ENCODE measurements at regions not wholly inside any gene's neighbourhood (a gene's known extent, or its start where the extent isn't known, plus 50 kb on each side); places are given as distances from the start of the nearest gene placed in this dataset.

- ATAC-seq (ENCODE audit: low read depth) = no peak
- H3K27ac ChIP-seq (ENCODE audit: poor library complexity, severe bottlenecking) = peak overlapping the region; percentile 90
- H3K4me1 ChIP-seq (ENCODE audit: insufficient read depth, poor library complexity, severe bottlenecking) = peaks cover 47% of the 10 kb centered on the region
- no peak overlapping the region for H3K4me3 ChIP-seq (ENCODE audit: severe bottlenecking)
- H3K9me3 ChIP-seq (ENCODE audit: severe bottlenecking) = no peaks in the 10 kb centered on the region
- no peak for TF ChIP-seq CTCF (IDR thresholded peaks at IDR 0.05; ENCODE audit: poor library complexity, severe bottlenecking)
- no peak for DNase-seq (ENCODE audit: low spot score)
- no peaks in the 10 kb centered on the region for H3K36me3 ChIP-seq (ENCODE audit: low read depth)
- H3K27me3 ChIP-seq (ENCODE audit: insufficient read depth, poor library complexity, severe bottlenecking) = no peaks in the 10 kb centered on the region
Observed at GRCh38 chr4:17029964-17030363, 131.5 kb upstream of the LDB2 start.

DNA sequence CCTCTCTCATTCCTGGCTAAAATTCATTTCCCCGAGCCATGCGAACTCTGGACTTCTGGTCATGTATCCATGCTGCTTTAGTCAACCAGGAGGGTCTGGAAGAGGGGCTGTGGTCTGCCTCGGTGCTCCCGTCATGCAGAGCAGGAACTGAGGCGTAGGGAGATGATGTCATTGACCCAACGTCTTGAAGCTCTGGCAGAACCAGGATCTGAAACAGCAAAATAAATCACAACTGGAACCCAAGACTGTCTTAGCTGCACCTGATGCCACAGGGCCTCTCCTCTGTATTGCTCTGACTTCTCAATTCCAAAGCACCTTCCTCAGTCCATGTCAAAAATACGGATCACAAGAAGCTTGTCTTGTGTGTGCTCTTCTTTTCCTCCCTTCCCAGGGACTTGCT, 131.0 kb upstream of the LDB2 start:
- TF ChIP-seq CTCF (IDR thresholded peaks at IDR 0.05; ENCODE audit: poor library complexity, severe bottlenecking) = no peak
- ATAC-seq (ENCODE audit: low read depth) (no peak), DNase-seq (ENCODE audit: low spot score) (no peak)
- peak overlapping the region; percentile 90 for H3K27ac ChIP-seq (ENCODE audit: poor library complexity, severe bottlenecking)
- H3K36me3 ChIP-seq (ENCODE audit: low read depth) = no peaks in the 10 kb centered on the region
- H3K4me3 ChIP-seq (ENCODE audit: severe bottlenecking) = no peak overlapping the region
- H3K4me1 ChIP-seq (ENCODE audit: insufficient read depth, poor library complexity, severe bottlenecking) = peaks cover 47% of the 10 kb centered on the region
- no peaks in the 10 kb centered on the region for H3K9me3 ChIP-seq (ENCODE audit: severe bottlenecking)
- H3K27me3 ChIP-seq (ENCODE audit: insufficient read depth, poor library complexity, severe bottlenecking) = no peaks in the 10 kb centered on the region

DNA sequence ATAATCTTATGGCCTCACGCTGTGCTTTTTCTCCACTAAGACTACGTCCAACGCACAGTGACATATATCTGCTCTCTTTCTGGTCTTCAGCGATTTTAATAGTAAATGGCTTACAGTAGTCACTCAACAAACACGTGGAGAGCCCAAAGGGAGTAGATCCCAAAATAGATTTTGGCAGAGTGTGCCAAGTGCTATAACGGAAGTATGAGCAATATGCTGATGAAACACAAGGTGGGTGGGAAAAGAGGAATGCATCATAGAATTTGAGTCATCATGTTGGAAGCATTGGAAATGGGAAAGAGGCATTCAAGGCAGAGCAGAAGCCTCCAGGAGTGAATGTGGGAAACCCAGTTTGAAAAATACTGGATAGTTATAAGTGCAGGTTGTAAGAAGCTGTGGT, 129.1 kb upstream of the LDB2 start:
- H3K4me1 ChIP-seq (ENCODE audit: insufficient read depth, poor library complexity, severe bottlenecking) = peaks cover 35% of the 10 kb centered on the region
- no peak overlapping the region for H3K4me3 ChIP-seq (ENCODE audit: severe bottlenecking)
- no peak for DNase-seq (ENCODE audit: low spot score)
- H3K36me3 ChIP-seq (ENCODE audit: low read depth) = no peaks in the 10 kb centered on the region
- H3K27me3 ChIP-seq (ENCODE audit: insufficient read depth, poor library complexity, severe bottlenecking) = no peaks in the 10 kb centered on the region
- TF ChIP-seq CTCF (IDR thresholded peaks at IDR 0.05; ENCODE audit: poor library complexity, severe bottlenecking) = no peak
- peak; percentile 81 for ATAC-seq (ENCODE audit: low read depth)
- H3K9me3 ChIP-seq (ENCODE audit: severe bottlenecking) = no peaks in the 10 kb centered on the region
- H3K27ac ChIP-seq (ENCODE audit: poor library complexity, severe bottlenecking) = peak overlapping the region; percentile 48

GRCh38 chr4:17024425-17024824, 126.0 kb upstream of the LDB2 start:
- Histone ChIP-seq H3K4me1 (ENCODE audit: insufficient read depth, poor library complexity, severe bottlenecking) (peaks cover 17% of the 10 kb centered on the region), H3K4me3 (ENCODE audit: severe bottlenecking) (no peak overlapping the region), H3K27ac (ENCODE audit: poor library complexity, severe bottlenecking) (no peak overlapping the region), H3K9me3 (ENCODE audit: severe bottlenecking) (no peaks in the 10 kb centered on the region), H3K27me3 (ENCODE audit: insufficient read depth, poor library complexity, severe bottlenecking) (no peaks in the 10 kb centered on the region), H3K36me3 (ENCODE audit: low read depth) (no peaks in the 10 kb centered on the region)
- no peak for TF ChIP-seq CTCF (IDR thresholded peaks at IDR 0.05; ENCODE audit: poor library complexity, severe bottlenecking)
- ATAC-seq (ENCODE audit: low read depth) = no peak
- DNase-seq (ENCODE audit: low spot score) = no peak

GRCh38 chr4:17020901-17021300, 122.5 kb upstream of the LDB2 start:
- H3K4me3 ChIP-seq (ENCODE audit: severe bottlenecking) = no peak overlapping the region
- DNase-seq (ENCODE audit: low spot score) (no peak), ATAC-seq (ENCODE audit: low read depth) (no peak)
- H3K9me3 ChIP-seq (ENCODE audit: severe bottlenecking) = no peaks in the 10 kb centered on the region
- no peak for TF ChIP-seq CTCF (IDR thresholded peaks at IDR 0.05; ENCODE audit: poor library complexity, severe bottlenecking)
- no peak overlapping the region for H3K27ac ChIP-seq (ENCODE audit: poor library complexity, severe bottlenecking)
- no peaks in the 10 kb centered on the region for H3K27me3 ChIP-seq (ENCODE audit: insufficient read depth, poor library complexity, severe bottlenecking)
- no peaks in the 10 kb centered on the region for H3K36me3 ChIP-seq (ENCODE audit: low read depth)
- no peaks in the 10 kb centered on the region for H3K4me1 ChIP-seq (ENCODE audit: insufficient read depth, poor library complexity, severe bottlenecking)

Measured in RWPE2 (cell line).